ENCODE measurements at regions not wholly inside any gene's neighbourhood (a gene's known extent, or its start where the extent isn't known, plus 50 kb on each side); places are given as distances from the start of the nearest gene placed in this dataset.

DNA sequence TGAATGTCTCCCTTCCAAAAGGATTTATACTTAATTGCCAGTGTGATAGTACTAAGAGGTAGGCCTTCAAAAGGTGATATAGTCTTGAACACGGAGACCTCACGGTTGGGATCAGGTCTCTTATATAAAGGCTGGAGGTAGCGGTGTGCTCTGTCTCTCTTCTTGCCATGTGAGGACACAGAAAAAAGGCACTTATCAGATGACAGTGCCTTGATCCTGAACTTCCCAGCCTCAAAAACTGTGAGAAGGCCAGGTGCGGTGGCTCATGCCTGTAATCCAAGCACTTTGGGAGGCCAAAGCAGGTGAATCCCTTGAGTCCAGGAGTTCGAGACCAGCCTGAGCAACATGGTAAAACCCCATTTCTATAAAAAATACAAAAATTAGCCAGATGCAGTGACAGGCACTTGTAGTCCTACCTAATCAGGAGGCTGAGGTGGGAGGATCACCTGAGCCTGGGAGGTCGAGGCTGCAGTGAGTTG, 108.9 kb upstream of the TOP3B start:
- DNase-seq = no peak

DNA sequence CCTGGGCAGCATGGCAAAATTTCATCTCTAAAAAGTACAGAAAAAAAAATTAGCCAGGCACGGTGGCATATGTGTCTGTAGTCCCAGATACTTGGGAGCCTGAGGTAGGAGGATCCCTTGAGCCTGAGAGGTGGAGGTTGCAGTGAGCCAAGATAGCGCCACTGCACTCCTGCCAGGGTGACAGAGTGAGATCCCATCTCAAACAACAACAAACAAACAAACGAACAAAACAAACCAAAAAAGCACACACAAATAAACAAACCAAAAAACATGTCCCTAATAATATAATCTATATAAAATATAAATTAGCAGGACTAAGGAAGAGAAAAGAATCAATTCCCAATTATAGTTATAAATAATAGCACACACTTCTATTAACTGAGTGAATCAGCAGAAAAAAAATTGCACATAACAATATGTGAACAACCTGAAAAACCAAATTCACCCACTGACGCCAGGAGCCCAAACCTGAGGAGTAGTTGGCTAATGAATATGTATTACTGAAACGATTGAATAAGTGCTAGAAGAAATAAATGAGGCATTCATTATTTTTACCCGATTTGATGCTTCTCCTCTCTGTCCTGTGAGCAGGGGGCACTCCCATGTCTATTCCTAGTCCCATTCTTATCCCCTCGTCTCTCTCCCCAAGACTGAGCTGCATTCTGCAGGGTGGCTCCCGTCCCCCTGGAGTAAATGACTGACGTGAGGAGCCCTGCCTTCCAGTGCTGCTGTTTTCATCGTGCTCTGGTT, 108.2 kb upstream of the TOP3B start:
- no peak for DNase-seq

DNA sequence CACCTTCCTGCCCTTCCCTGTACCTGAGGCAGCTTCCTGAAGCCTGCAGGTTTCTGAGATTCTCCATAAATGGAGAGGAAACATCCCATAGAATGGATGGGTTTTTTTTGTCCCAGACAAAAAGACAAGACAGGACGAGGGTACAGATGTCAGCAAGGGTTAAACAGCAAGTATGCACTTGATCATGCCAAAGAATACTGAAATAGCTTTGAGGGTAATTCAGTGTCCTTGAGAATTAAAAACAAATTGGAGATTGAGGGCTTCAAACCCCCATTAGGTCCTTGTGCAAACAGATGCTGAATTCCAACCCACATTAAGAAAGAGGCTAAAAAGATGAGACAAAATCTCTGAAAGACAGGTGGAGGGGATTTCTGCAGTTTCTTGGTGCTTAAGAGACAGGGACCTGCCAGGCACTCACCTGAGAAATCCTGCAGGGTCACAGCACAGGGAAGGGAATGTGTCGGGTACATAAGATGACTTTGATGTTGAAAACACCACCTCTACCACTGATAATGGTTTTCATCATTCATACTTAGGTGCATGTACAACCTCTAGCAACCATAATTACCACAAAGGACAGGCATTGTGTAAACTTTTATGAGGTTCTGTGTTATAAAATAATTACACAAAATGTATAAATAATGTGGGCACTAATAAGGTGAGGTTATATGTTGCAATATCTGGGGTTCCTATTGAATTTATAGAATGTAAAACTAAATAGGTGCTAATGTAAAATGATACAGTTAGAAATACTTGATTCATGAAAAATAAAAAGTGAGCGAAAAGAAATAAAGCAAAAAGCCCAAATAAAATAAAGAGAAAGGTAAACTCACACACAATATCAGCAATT, 107.1 kb upstream of the TOP3B start:
- no peak for DNase-seq

DNA sequence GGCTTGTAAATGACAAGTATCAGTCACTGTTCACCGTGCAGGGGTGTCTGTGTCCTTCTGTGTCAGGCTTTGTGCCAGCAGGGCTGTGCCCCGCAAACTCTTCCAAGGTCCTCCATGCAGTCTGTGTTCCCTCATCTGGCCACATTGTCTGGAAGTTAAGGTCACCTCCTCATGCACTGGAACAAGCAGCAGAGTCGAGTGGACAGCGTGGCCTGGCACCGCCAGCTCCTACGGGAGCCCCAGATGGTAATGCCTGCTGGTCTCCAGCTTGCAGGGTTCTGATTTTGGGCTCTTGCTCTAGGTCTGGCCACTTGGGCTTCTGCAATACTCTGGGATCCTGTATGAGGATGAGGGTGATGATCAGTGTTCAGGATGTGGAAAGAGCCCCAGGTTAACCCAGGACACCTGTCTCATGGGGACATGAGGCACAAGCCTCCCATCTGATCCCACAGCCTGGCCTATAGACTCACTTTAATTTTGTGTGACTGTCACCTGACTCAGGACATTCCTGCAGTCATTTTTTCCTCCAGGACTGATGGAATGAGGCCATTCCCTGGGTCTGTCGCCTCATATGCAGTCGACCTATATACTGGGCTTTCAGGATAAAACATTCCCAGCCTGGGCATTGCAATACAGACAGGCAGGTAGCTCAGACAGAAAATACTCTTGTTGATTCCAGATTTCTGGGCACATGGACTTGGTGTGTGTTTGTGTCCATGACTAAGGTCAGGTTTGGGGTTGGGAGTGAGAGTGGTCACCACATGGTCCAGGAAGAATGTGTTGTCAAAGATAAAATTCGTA, 106.3 kb upstream of the TOP3B start:
- no peak for DNase-seq

DNA sequence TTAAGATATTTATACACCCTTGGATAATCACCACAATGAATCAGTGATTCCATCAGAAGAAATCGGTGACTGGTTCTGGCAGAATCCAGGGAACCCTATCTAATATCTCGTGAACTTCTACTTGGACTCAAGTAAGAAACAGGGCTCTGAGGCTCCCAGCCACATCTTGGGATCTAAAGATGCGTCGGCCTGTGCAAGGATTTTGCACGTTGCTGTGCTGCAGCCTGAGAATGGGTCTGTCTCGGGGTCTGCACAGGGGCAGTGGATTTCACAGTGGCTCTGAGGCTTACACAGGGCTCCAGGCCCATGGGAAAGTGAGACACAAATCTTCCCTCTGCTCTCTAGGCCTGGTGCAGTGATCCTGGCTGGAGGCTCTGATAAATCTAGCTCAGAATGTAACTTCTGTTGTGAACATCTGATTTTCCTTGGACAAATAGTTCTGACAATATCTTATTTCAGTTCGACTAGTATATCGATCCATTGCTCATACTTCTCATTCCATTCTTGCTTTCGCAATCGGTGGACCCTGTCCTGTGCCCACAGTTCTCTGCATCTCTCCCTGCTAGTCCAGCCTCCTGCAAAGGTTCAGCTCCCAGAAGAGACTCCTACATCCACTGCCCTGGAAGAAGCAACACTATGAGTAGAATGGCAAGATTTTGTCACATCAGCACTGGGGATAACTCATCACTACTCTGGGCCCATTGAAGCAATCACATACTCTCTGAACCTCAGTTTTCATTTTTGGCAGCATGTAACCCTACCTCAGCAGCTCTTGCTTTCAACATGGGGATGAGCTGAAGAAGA, 105.5 kb upstream of the TOP3B start:
- no peak for DNase-seq

DNA sequence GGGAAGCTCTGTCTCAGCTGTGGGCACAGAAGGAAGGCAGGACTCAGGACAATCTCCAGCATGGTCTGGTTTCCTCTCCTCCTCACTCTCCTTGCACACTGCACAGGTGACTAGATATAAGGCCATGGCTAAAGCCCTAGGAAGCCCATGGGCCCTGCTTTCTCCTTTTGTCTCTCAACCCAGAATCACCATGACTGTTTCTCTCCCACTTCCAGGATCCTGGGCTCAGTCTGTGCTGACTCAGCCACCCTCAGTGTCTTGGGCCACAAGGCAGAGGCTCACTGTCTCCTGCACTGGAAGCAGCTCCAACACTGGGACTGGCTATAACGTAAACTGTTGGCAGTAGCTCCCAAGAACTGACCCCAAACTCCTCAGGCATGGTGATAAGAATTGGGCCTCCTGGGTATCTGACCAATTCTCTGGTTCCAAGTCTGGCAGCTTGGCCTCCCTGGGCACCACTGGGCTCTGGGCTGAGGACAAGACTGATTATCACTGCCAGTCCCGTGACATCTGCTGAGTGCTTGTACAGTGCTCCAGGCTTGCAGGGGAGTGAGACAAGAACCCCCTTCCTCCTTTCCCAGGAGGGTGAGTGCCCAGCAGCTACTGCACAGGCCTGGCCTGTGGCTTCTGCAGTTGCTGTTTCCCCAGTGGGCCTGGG, 104.0 kb upstream of the TOP3B start:
- no peak for DNase-seq

DNA sequence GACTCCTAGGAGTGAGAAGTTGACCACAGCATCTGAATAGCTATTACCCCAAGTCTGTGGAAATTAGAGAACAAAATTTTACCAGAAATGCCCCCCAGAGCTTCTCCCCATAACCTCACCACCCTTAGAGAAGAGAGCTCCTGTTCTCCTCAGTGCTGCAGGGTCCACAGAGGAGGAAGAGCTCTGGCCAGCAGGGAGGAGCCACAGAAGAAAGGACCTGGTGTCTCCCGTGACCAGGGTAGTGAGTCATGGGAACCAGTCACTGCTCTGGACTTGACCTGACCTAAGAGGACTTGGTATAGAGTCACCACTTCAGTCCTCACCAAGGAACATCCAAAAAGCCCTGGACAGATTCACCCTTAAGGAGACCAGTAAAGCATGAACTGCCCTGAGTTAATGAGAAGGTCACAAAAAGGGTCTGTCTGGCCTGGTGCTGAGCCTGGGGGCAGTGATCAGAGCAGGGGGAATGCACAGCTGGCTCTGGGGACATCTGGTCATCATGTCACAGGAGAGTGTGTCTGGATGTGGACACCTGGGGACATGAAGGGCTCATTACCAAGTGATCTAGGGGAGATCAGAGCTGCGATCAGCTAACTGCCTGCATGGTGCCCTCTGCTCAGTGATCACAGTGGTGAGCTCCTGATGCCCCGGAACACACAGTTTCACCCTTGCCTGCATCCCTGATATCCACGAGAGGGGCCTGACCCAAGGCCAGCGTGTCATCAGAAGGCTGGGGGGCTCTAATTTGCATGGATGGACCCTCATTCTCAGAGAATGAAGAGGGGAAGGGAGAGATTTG, 103.3 kb upstream of the TOP3B start:
- DNase-seq = no peak

DNA sequence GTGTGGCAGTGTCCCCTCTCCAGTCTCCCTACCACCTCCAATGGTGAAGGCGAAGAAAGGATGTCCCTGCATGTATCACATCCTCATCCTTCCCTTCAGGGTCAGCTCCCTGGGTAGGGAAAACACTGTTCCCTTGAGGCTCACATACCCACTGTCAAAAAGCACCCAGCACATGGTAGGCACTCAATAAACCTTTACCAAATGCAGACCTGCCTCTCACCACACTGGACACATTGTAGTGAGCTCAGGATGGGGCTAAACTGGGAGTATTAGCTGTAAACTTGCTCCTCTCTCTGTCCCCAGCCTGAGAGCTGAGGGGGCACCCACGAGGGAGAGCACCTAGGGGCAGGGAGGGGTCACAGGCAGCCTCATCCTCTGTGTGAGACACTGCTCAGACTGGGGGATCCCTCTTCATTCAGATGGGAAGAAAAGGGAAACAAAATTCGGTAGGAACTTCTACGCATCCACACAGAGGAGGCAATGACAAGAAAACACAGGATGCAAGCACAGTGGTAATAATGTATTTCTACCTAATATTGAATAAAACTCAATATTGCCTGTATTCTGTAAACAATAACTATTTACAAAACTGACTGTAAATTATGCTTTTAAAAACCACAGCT, 101.6 kb upstream of the TOP3B start:
- DNase-seq = no peak

DNA sequence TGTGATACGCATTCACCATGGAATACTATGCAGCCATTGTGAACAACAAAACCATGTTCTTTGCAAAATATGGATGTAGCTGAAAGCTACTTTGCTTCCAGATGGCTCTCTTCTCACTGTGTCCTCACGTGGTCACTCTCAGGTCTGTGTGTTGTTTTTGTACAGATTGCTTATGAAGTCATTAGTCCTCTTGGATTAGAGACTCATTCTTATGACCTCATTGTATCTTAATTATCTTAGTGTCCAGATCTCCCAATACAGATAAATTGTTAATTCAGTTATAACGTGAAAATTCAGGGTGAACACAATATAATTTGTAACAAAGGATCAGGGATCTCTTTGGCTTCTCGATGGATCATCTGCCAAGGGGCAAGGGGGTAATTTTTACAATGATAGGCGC, 100.4 kb upstream of the TOP3B start:
- no peak for DNase-seq

DNA sequence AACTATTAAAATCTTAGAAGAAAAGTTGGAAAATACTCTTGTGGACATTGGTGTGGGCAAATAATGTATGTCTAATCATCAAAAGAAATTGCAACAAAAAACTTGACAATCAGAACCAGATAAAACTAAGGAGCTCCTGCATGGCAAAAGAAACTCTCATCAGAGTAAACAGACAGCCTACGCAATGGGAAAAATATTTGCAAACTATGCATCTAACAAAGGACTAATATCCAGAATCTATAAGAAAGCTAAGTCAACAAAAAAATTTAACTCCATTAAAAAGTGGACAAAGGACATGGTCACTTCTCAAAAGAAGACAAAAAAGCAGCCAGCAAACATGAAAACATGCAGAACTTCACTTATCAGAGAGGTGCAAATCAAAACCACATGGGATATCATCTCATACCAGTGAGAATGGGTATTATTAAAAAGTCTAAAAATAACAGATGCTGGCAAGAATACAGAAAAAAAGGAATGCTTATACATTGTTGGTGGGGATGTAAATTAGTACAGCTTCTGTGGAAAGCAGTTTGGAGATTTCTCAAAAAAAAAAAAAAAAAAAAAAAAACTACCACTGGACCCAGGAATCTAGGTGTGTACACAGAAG, 99.7 kb upstream of the TOP3B start:
- DNase-seq = no peak

DNA sequence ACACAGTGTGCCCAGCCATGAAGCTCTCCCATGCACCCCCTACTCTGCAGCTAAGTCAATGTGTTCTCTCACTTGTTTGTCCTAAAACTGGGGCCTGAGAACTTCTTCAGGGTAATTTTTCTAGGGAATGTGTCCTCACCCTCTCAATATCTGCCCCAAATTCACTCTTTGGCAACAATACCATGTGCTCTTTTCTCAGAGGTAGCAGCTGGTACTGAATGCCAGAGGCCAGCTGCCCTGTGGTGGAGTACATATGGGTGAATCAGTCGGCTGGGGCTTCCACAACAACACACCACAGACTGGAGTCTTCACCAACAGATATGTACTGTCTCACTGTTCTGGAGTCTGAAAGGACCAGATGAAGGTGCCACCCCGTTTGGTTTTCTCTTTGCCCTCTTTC, 97.7 kb upstream of the TOP3B start:
- no peak for DNase-seq

DNA sequence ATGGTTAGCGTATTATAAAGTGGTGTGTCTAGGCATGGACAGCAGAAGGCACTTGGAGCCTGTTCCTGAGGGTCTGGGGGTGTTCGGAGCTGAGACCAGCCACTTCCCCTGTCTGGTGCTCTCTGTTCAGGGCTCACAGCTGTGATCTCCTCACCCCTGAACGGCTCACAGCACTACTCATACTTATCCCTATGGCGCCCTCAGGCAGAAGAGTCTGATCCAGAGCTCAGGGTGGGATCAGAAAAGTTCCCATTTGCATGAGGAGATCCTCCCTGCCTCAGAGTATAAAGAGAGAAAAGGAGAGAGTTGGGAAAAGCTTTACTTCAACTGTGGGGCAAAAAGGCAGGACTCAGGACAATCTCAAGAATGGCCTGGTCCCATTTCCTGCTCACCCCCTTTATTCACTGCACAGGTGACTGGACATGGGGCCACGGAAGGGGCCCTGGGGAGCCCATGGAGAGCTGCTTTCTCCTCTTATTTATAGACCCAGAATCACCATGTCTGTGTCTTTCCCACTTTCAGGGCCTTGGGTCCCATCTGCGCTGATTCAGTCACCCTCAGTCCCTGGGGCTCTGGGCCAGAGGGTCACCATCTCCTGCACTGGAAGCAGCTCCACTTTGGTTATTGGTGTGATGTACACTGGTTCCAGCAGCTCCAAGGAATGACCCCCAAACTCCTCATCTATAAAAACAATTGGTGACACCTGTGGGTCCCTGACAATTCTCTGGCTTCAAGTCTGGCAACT, 97.0 kb upstream of the TOP3B start:
- DNase-seq = no peak

DNA sequence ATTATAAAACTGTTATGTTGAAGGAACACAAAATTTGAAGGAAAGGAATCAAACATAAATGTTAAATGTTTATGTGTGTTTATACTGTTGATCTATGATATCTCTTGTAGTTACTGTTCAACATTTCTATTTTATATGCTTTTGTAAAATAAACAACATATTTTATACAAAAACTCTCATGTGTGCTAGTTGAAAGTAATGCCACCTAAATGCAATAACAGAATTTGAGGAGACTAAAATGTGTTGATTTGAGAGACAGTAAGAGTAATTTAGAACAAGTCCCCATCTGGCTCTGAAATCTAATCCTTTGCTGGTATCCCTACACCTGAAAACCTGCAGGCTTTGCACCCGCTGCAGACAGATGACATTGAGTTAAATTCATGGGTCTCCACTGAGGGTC, 95.7 kb upstream of the TOP3B start:
- no peak for DNase-seq

DNA sequence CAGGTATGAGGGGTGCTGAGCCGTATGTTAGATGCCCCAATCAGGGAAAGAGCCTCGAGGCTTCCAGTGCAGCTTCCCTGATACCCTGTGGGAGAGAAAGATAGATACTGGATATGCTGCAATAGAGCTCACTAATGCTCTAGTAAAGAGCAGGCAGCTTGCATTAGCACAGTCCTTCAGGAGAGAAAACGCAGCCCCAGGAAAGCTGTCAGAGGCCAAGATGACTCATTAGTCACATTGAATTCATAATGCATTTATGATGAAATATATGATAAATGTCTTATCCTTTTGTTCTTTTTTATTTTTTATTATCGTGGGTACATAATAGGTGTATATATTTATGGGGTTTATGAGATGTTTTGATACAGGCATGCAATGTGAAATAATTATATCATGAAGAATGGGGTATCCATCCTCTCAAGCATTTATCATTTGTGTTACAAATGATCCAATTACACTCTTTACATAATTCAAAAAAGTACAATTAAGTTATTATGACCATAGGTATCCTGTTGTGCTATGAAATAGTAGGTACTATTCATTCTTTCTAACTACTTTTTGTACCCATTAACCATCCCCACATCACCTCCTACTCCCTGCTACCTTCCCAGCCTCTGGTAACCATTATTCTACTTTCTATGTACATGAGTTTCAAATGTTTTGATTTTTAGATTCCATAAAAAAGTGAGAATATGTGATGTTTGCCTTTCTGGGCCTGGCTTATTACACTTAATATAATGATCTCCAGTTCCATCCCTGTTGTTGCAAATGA, 94.5 kb upstream of the TOP3B start:
- no peak for DNase-seq

DNA sequence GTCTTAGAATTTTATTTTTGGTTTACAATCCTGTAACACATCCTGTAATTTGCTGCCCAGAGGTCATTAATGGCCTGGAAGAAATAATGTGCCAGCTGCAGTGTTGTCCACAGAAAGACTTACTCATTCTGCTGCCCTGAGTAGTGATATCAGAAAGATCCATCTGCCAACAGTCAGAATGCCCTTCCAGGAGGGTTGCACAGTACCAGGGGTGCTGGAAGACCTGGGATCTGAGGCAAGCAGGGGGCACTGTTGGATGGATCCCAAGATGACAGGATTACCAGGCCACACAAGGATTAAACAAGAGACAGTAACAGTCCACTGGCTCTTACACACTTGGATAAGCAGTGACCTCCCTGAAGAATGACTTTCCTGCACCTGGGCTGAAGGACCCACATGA, 93.8 kb upstream of the TOP3B start:
- no peak for DNase-seq

DNA sequence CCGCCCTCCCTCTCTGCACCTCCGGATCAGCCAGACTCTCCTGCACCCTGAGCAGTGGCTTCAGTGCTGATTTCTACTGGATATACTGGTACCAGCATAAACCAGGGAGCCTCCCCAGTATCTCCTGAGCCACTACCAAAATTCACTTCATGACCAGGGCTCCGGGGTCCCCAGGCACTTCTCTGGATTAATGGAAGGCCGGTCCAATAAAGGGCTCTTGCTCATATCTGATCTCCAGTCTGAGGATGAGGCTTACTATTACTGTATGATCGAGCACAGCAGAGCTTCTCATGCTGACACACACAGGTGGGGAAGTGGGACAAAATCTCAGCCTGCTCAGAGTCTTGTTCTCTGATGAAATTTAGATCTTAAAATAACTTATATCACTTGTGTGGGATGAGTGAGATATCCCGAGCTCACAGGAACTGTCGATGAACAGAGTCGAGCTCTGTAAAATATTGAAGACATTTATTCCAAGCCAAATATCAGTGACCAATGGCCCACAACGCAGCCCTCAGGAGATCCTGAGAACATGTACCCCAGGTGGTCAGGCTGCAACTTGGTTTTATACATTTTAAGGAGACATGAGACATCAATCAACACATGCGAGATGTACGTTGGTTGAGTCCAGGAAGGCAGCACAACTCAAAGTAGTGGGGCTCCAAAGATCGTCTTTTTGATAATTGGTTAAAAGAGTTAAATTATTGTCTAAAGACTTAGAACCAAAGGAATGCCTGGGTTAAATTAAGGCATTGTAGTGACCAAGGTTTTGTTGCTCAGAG, 93.0 kb upstream of the TOP3B start:
- DNase-seq = no peak

DNA sequence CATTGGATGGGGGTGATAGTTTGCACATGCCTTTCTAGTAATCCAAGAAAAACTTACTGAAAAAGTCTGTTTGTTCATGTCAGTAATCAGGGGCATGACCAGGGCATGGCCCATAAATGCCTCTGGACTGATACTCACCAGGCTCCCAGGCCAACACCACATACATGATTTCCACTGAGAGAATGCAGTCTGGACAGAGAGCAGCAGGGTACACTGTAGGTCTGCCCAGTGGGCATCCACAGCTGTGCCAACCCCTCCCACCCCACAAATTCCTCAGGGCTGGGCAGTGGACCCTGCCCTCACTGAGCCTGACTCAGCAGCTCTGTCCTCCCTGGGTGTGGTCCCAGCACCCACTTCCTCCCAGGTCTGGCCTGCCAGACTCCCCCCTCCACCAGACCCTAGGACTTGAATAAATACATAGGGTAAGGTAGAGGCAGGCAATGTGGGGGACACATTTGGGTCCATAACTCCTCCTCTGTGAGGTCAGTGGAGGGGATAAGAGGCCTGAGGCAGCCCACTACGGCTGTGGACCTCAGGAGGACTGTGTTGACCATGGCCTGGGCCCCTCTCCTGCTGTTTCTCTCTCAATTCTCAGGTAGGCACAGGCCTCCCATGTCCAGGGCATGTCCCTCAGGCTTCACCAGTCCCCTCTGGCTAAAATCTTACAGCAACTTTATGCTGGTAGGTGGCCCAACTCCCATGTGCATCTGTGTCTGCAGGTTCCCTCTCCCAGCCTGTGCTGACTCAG, 92.2 kb upstream of the TOP3B start:
- DNase-seq = no peak

All from hematopoietic multipotent progenitor cell treated with erythropoietin and hydrocortisone succinate and interleukin-3 and kit ligand, for 4 days (in vitro differentiated cells).